HepG2 (cell line): ENCODE measurements at regions not wholly inside any gene's neighbourhood (a gene's known extent, or its start where the extent isn't known, plus 50 kb on each side); places are given as distances from the start of the nearest gene placed in this dataset.

Source experiments
- MLLT10 ChIP-seq: sonication (generic); formaldehyde crosslinking; IDR thresholded peaks from 2 replicates; pipeline ENCODE4 v1.4.0; 2020; ENCODE audit warnings: missing genetic modification reagents
- MLXIP ChIP-seq: sonication (generic); formaldehyde crosslinking; IDR thresholded peaks from 2 replicates; pipeline ENCODE4 v1.9.0; 2021; ENCODE audit warnings: missing genetic modification reagents, borderline replicate concordance
- NKX3-1 ChIP-seq: sonication (generic); formaldehyde crosslinking; IDR thresholded peaks from 2 replicates; pipeline ENCODE4 v1.5.0; 2020; ENCODE audit warnings: missing genetic modification reagents
- RXRB ChIP-seq: IDR thresholded peaks from 2 replicates; pipeline ENCODE4 v1.6.1; 2016; ENCODE audit warnings: borderline replicate concordance, missing genetic modification reagents, missing compliant biosample characterization
- SATB2 ChIP-seq: sonication (generic); formaldehyde crosslinking; IDR thresholded peaks from 2 replicates; pipeline ENCODE4 v1.5.0; 2020; ENCODE audit warnings: missing genetic modification reagents
- SPEN ChIP-seq: sonication (generic); formaldehyde crosslinking; IDR thresholded peaks from 2 replicates; pipeline ENCODE4 v1.5.1; 2020; ENCODE audit warnings: low read depth, mild to moderate bottlenecking, missing genetic modification reagents
- ZBTB1 ChIP-seq: sonication (generic); formaldehyde crosslinking; IDR thresholded peaks from 2 replicates; pipeline ENCODE4 v1.4.0; 2020; ENCODE audit warnings: missing genetic modification reagents, borderline replicate concordance
- ZIK1 ChIP-seq: sonication (generic); formaldehyde crosslinking; IDR thresholded peaks from 2 replicates; pipeline ENCODE4 v1.5.0; 2020; ENCODE audit warnings: mild to moderate bottlenecking, low read depth, missing genetic modification reagents, borderline replicate concordance
- ZNF205 ChIP-seq: IDR thresholded peaks from 2 replicates; pipeline ENCODE4 v1.6.1; 2018; ENCODE audit warnings: missing biosample characterization, missing genetic modification reagents
- ZNF510 ChIP-seq: sonication (generic); formaldehyde crosslinking; IDR thresholded peaks from 2 replicates; pipeline ENCODE4 v1.4.0; 2020; ENCODE audit warnings: low read depth, mild to moderate bottlenecking, missing genetic modification reagents
- ZNF891 ChIP-seq: sonication (generic); formaldehyde crosslinking; IDR thresholded peaks from 2 replicates; pipeline ENCODE4 v1.5.0; 2020; ENCODE audit warnings: mild to moderate bottlenecking, missing genetic modification reagents
- TF ChIP-seq, protein P1 (sequence below): sonication (generic); formaldehyde crosslinking; IDR thresholded peaks from 2 replicates; pipeline ENCODE4 v1.5.1; 2020; ENCODE audit warnings: mild to moderate bottlenecking, moderate library complexity, missing genetic modification reagents
- TF ChIP-seq, protein P2 (sequence below): sonication (generic); formaldehyde crosslinking; IDR thresholded peaks from 2 replicates; pipeline ENCODE4 v1.5.0; 2020; ENCODE audit warnings: missing genetic modification reagents
- TF ChIP-seq, protein P3 (sequence below): sonication (generic); formaldehyde crosslinking; IDR thresholded peaks from 2 replicates; pipeline ENCODE4 v1.4.0; 2020; ENCODE audit warnings: mild to moderate bottlenecking, missing genetic modification reagents

DNA sequence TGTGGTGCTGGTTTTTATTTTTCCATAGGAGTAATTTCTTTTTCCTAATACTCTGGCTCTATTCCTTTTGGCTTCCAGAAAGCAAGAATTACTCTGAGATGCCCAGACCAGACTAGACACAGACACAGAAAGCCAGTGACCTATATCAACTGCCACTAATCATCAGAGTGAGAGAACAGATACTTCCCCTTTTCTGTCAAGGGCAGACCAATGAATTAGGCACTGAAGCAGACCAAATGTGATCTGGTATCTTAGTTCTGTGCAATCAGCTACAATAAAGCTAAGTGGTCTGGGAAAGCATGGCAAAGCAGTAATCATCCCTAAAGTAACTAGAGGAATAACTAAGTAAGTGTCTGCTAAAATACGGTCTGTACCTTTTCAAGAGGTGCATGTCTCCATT, 239.1 kb downstream of the ELAVL2 start (continued):
- TF ChIP-seq MLXIP (CRISPR knock-in tag) (no peak), ZNF891 (CRISPR knock-in tag) (no peak), MLLT10 (CRISPR knock-in tag) (no peak), ZBTB1 (CRISPR knock-in tag) (no peak), ZNF510 (CRISPR knock-in tag) (no peak), ZNF205 (CRISPR knock-in tag) (no peak), SATB2 (CRISPR knock-in tag) (no peak), RXRB (CRISPR knock-in tag) (no peak), NKX3-1 (CRISPR knock-in tag) (no peak), SPEN (CRISPR knock-in tag) (no peak), ZIK1 (CRISPR knock-in tag) (no peak)
- TF ChIP-seq, protein P1, sequence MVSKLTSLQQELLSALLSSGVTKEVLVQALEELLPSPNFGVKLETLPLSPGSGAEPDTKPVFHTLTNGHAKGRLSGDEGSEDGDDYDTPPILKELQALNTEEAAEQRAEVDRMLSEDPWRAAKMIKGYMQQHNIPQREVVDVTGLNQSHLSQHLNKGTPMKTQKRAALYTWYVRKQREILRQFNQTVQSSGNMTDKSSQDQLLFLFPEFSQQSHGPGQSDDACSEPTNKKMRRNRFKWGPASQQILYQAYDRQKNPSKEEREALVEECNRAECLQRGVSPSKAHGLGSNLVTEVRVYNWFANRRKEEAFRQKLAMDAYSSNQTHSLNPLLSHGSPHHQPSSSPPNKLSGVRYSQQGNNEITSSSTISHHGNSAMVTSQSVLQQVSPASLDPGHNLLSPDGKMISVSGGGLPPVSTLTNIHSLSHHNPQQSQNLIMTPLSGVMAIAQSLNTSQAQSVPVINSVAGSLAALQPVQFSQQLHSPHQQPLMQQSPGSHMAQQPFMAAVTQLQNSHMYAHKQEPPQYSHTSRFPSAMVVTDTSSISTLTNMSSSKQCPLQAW (CRISPR knock-in tag), result no peak
- TF ChIP-seq, protein P2, sequence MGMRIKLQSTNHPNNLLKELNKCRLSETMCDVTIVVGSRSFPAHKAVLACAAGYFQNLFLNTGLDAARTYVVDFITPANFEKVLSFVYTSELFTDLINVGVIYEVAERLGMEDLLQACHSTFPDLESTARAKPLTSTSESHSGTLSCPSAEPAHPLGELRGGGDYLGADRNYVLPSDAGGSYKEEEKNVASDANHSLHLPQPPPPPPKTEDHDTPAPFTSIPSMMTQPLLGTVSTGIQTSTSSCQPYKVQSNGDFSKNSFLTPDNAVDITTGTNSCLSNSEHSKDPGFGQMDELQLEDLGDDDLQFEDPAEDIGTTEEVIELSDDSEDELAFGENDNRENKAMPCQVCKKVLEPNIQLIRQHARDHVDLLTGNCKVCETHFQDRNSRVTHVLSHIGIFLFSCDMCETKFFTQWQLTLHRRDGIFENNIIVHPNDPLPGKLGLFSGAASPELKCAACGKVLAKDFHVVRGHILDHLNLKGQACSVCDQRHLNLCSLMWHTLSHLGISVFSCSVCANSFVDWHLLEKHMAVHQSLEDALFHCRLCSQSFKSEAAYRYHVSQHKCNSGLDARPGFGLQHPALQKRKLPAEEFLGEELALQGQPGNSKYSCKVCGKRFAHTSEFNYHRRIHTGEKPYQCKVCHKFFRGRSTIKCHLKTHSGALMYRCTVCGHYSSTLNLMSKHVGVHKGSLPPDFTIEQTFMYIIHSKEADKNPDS, result no peak
- TF ChIP-seq, protein P3, sequence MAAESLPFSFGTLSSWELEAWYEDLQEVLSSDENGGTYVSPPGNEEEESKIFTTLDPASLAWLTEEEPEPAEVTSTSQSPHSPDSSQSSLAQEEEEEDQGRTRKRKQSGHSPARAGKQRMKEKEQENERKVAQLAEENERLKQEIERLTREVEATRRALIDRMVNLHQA (CRISPR knock-in tag), result no peak
- TF ChIP-seq, all 625 proteins: peak for 0
